ENCODE measurements at regions not wholly inside any gene's neighbourhood (a gene's known extent, or its start where the extent isn't known, plus 50 kb on each side); places are given as distances from the start of the nearest gene placed in this dataset.

GRCh38 chr9:102309379-102309778 lies 570.9 kb upstream of the GRIN3A start:
- TF ChIP-seq, protein P1, sequence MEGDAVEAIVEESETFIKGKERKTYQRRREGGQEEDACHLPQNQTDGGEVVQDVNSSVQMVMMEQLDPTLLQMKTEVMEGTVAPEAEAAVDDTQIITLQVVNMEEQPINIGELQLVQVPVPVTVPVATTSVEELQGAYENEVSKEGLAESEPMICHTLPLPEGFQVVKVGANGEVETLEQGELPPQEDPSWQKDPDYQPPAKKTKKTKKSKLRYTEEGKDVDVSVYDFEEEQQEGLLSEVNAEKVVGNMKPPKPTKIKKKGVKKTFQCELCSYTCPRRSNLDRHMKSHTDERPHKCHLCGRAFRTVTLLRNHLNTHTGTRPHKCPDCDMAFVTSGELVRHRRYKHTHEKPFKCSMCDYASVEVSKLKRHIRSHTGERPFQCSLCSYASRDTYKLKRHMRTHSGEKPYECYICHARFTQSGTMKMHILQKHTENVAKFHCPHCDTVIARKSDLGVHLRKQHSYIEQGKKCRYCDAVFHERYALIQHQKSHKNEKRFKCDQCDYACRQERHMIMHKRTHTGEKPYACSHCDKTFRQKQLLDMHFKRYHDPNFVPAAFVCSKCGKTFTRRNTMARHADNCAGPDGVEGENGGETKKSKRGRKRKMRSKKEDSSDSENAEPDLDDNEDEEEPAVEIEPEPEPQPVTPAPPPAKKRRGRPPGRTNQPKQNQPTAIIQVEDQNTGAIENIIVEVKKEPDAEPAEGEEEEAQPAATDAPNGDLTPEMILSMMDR (IDR thresholded peaks at IDR 0.05; ENCODE audit: insufficient read depth, low read length, poor library complexity, severe bottlenecking), result no peak
- TF ChIP-seq EZH2phosphoT487 (conservative IDR thresholded peaks at IDR 0.05; ENCODE audit: low read length), result no peak
